ENCODE measurements at regions not wholly inside any gene's neighbourhood (a gene's known extent, or its start where the extent isn't known, plus 50 kb on each side); places are given as distances from the start of the nearest gene placed in this dataset.
A peak's percentile ranks its signal among the peaks of the same experiment; 100 is the strongest.

- no peak for TF ChIP-seq RARB (CRISPR knock-in tag; IDR thresholded peaks at IDR 0.05)
- no peak for TF ChIP-seq TOX (CRISPR knock-in tag; IDR thresholded peaks at IDR 0.05; ENCODE audit: borderline replicate concordance)
- no peak for TF ChIP-seq CSRNP3 (CRISPR knock-in tag; IDR thresholded peaks at IDR 0.05)
- no peak for TF ChIP-seq SNAI2 (CRISPR knock-in tag; IDR thresholded peaks at IDR 0.05)
- no peak for TF ChIP-seq ZNF8 (CRISPR knock-in tag; IDR thresholded peaks at IDR 0.05)
- TF ChIP-seq PPARA (CRISPR knock-in tag; IDR thresholded peaks at IDR 0.05; ENCODE audit: borderline replicate concordance): no peak
- TF ChIP-seq CREB5 (CRISPR knock-in tag; IDR thresholded peaks at IDR 0.05; ENCODE audit: low read depth): no peak
- ATAC-seq: no peak
Observed at GRCh38 chr5:156036640-156037039, 290.3 kb upstream of the SGCD start.

GRCh38 chr5:156037151-156037909, 289.6 kb upstream of the SGCD start:
- no peak for ATAC-seq
- TF ChIP-seq CREB5 (CRISPR knock-in tag; IDR thresholded peaks at IDR 0.05; ENCODE audit: low read depth) (peak; percentile 76; the same call in 1 of the 2 replicates), BACH2 (CRISPR knock-in tag; IDR thresholded peaks at IDR 0.05; ENCODE audit: borderline replicate concordance) (no peak), SNAI2 (CRISPR knock-in tag; IDR thresholded peaks at IDR 0.05) (0 out of 2 replicates have a peak, but pooled peaks have one; percentile 35), ZNF8 (CRISPR knock-in tag; IDR thresholded peaks at IDR 0.05) (no peak), ISL1 (CRISPR knock-in tag; IDR thresholded peaks at IDR 0.05) (peak; percentile 80), TCF4 (CRISPR knock-in tag; IDR thresholded peaks at IDR 0.05; ENCODE audit: borderline replicate concordance) (peak; percentile 45; the same call in 1 of the 2 replicates)

GRCh38 chr5:156042726-156043125, 284.2 kb upstream of the SGCD start:
- TF ChIP-seq ZFP30 (CRISPR knock-in tag; IDR thresholded peaks at IDR 0.05): no peak
- TF ChIP-seq ISL1 (CRISPR knock-in tag; IDR thresholded peaks at IDR 0.05): no peak
- TF ChIP-seq ZNF8 (CRISPR knock-in tag; IDR thresholded peaks at IDR 0.05): no peak
- TF ChIP-seq RARB (CRISPR knock-in tag; IDR thresholded peaks at IDR 0.05): no peak
- TF ChIP-seq GLIS3 (CRISPR knock-in tag; IDR thresholded peaks at IDR 0.05): no peak
- TF ChIP-seq ESRRG (CRISPR knock-in tag; IDR thresholded peaks at IDR 0.05): no peak
- TF ChIP-seq OSR1 (CRISPR knock-in tag; IDR thresholded peaks at IDR 0.05): no peak
- TF ChIP-seq PATZ1 (CRISPR knock-in tag; IDR thresholded peaks at IDR 0.05; ENCODE audit: borderline replicate concordance): no peak
- TF ChIP-seq PPARA (CRISPR knock-in tag; IDR thresholded peaks at IDR 0.05; ENCODE audit: borderline replicate concordance): no peak
- TF ChIP-seq ZFP3 (CRISPR knock-in tag; IDR thresholded peaks at IDR 0.05): no peak
- no peak for TF ChIP-seq BACH2 (CRISPR knock-in tag; IDR thresholded peaks at IDR 0.05; ENCODE audit: borderline replicate concordance)
- no peak for TF ChIP-seq CREB5 (CRISPR knock-in tag; IDR thresholded peaks at IDR 0.05; ENCODE audit: low read depth)
- TF ChIP-seq ZNF70 (CRISPR knock-in tag; IDR thresholded peaks at IDR 0.05): no peak
- no peak for TF ChIP-seq CSRNP3 (CRISPR knock-in tag; IDR thresholded peaks at IDR 0.05)
- no peak for TF ChIP-seq CSDC2 (CRISPR knock-in tag; IDR thresholded peaks at IDR 0.05)
- TF ChIP-seq TOX (CRISPR knock-in tag; IDR thresholded peaks at IDR 0.05; ENCODE audit: borderline replicate concordance): no peak
- ATAC-seq: no peak

Measured in SK-N-SH treated with all-trans-retinoic acid at 6 μM for 48 hours (cell line).